MG63 (cell line): ENCODE measurements at regions not wholly inside any gene's neighbourhood (a gene's known extent, or its start where the extent isn't known, plus 50 kb on each side); places are given as distances from the start of the nearest gene placed in this dataset.
"Not testable (repeated sequence)": the region's sequence is repeated elsewhere in the genome, so short reads cannot be mapped to it uniquely, and the experiment has no call there.

Experiments used
- DNase-seq: peaks from one replicate; pipeline ENCODE4 v3.0.0-alpha.2; 2020
- H3K27me3 ChIP-seq: fragments of 250-450 bp; sonication (Bioruptor Pico); 2 replicates; pipeline ENCODE4 v1.5.1; 2020; ENCODE audit warnings: mild to moderate bottlenecking, moderate library complexity
- H3K36me3 ChIP-seq: fragments of 250-450 bp; sonication (Bioruptor Pico); 2 replicates; pipeline ENCODE4 v1.5.1; 2020; ENCODE audit warnings: mild to moderate bottlenecking, moderate library complexity
- H3K4me3 ChIP-seq: fragments of 250-450 bp; sonication (Bioruptor Pico); 2 replicates; pipeline ENCODE4 v1.5.1; 2020; ENCODE audit warnings: mild to moderate bottlenecking, moderate library complexity
- H3K9me3 ChIP-seq: fragments of 250-450 bp; sonication (Bioruptor Pico); 2 replicates; pipeline ENCODE4 v1.5.1; 2020; ENCODE audit warnings: mild to moderate bottlenecking, moderate library complexity

DNA sequence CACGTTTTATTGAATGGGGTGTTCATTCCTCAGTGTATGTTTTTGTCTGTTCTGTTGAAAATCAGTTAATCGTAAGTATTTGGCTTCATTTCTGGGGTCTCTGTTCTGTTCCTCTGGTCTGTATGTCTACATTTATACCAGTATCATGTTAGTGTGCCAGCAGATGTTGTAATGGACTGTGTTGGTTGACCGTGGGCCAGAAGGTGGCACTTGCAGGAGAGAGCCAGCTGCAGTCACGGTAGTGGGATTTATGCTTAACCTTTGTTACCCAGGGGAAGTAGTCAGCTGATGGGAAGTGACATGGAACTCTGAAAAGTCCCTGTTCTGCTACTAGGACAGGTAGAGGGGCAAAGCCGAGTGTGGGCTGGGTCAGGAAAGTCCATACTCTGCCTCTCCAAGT lies 238.3 kb upstream of the NPAP1 start:
- not testable (repeated sequence) for H3K27me3 ChIP-seq, DNase-seq, H3K4me3 ChIP-seq, H3K9me3 ChIP-seq, H3K36me3 ChIP-seq

DNA sequence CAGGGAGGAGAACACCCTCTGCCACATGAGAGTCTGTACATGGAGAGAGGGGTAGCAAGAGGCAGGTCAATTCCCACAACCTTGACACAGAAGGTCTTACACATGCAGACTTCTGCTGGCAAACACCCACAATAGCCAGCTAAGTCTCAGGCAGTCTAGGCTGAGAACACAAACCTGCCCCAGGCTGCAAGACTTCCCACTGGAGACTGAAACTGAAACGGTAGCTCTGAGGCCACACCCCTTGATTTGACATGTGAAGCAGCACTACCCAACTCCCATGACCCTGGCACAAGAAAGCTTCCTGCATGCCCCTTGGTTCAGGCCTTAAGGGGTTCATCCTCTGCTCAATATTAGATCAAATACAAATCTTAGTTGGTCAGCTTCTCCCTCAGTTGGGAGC lies 237.8 kb upstream of the NPAP1 start:
- H3K9me3 ChIP-seq, H3K36me3 ChIP-seq, H3K27me3 ChIP-seq, DNase-seq, H3K4me3 ChIP-seq: not testable (repeated sequence)

- not testable (repeated sequence) for H3K9me3 ChIP-seq, H3K4me3 ChIP-seq, H3K36me3 ChIP-seq, H3K27me3 ChIP-seq, DNase-seq
These were observed 198.2 kb upstream of the NPAP1 start for GRCh38 chr15:24477107-24478025.

GRCh38 chr15:24485885-24486567 lies 189.5 kb upstream of the NPAP1 start:
- H3K27me3 ChIP-seq, H3K36me3 ChIP-seq: not testable (repeated sequence)
- peak; percentile 27 for DNase-seq

GRCh38 chr15:24488164-24488907 lies 187.2 kb upstream of the NPAP1 start:
- H3K27me3 ChIP-seq, DNase-seq, H3K4me3 ChIP-seq, H3K36me3 ChIP-seq, H3K9me3 ChIP-seq: not testable (repeated sequence)

More at GRCh38 chr15:24485885-24486567, 189.5 kb upstream of the NPAP1 start:
- not testable (repeated sequence) for H3K9me3 ChIP-seq, H3K4me3 ChIP-seq

GRCh38 chr15:24505216-24505615 lies 170.4 kb upstream of the NPAP1 start:
- not testable (repeated sequence) for H3K9me3 ChIP-seq, H3K36me3 ChIP-seq, DNase-seq, H3K4me3 ChIP-seq, H3K27me3 ChIP-seq

- not testable (repeated sequence) for H3K36me3 ChIP-seq, H3K4me3 ChIP-seq, DNase-seq, H3K27me3 ChIP-seq, H3K9me3 ChIP-seq
These were observed 165.9 kb upstream of the NPAP1 start for GRCh38 chr15:24509714-24510113.

- not testable (repeated sequence) for H3K9me3 ChIP-seq, H3K4me3 ChIP-seq, H3K27me3 ChIP-seq, DNase-seq, H3K36me3 ChIP-seq
These were observed 164.0 kb upstream of the NPAP1 start for GRCh38 chr15:24511598-24511997.

DNA sequence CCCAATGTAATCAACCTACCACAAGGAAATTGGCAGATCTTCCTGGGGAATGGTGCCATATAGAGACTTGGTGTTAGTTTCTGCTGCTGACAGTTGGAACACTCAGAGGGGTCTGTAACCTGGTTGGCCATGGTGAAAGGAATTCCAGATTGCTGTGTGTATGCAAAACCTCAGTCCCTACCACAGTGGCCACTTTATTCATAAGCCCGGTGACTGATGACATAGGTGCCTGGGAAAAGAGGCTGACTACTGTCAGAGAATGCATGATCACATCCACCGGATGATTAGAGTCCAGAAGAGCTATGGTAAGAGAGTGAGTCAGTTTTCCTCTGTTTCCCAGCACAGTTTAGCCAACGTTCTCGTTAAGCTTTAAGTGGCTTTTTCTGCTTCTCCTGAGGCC lies 156.8 kb upstream of the NPAP1 start:
- not testable (repeated sequence) for H3K9me3 ChIP-seq, DNase-seq, H3K4me3 ChIP-seq, H3K27me3 ChIP-seq, H3K36me3 ChIP-seq

- DNase-seq, H3K36me3 ChIP-seq, H3K4me3 ChIP-seq, H3K27me3 ChIP-seq, H3K9me3 ChIP-seq: not testable (repeated sequence)
These were observed 144.3 kb upstream of the NPAP1 start for GRCh38 chr15:24531235-24531634.

DNA sequence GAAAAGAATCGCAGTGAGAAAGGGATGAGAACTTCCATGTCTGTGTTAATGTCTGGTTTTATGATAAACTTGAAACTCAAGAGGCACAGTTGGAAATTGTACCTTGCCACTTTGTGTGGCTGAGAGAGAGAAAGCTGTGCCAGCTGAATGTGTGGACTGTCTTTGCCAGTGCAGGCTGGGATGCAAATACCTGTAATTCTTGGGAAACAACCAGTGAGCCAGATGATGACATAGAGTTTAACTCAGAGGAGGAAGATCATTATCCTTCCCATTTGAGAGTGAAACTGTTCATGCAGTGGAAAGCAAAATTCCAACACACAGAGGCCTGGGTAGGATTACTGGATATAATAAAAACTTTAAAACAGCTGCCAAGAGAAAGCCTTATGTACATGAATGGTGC lies 141.5 kb upstream of the NPAP1 start:
- H3K27me3 ChIP-seq, H3K4me3 ChIP-seq, H3K36me3 ChIP-seq, H3K9me3 ChIP-seq, DNase-seq: not testable (repeated sequence)

- H3K27me3 ChIP-seq, H3K9me3 ChIP-seq, DNase-seq, H3K36me3 ChIP-seq, H3K4me3 ChIP-seq: not testable (repeated sequence)
These were observed 118.3 kb upstream of the NPAP1 start for GRCh38 chr15:24557281-24557680.

- Histone ChIP-seq H3K36me3 (no peaks in the 10 kb centered on the region), H3K4me3 (no peak overlapping the region), H3K27me3 (no peaks in the 10 kb centered on the region), H3K9me3 (no peaks in the 10 kb centered on the region)
- no peak for DNase-seq
These were observed 67.9 kb upstream of the NPAP1 start for GRCh38 chr15:24607636-24608035.

- DNase-seq = no peak
- H3K4me3 ChIP-seq = no peak overlapping the region
- H3K36me3 ChIP-seq = no peaks in the 10 kb centered on the region
- no peaks in the 10 kb centered on the region for H3K9me3 ChIP-seq
- no peaks in the 10 kb centered on the region for H3K27me3 ChIP-seq
These were observed 57.9 kb upstream of the NPAP1 start for GRCh38 chr15:24617646-24618045.

DNA sequence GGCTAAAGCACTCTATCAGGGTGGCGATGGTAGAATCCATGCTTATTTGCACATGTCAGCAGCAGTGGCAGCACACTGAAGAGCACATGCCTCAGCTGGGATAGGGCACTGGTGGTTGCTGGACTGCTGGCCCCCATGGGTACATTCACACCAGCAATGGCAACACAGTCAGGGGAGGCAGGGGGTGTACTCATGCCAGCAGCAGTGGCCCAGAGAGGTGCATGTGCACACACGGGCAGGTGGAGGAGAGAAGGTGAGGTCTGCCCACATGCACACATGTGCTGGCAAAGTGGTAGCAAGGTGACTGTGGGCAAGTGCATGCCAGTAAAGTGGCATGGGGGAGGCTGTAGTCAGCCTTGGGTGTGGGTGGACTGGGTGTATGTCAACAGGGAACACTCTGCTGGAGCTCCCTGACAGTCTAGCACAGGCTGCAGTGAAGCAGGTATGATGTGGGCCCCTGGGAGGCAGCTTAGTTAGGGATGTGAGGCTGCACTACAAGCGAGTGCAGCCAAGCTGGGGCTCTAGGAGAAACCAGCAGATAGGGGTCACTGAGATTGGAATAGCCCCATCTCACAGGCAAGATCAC lies 53.9 kb upstream of the NPAP1 start:
- Histone ChIP-seq H3K9me3 (no peaks in the 10 kb centered on the region), H3K4me3 (no peak overlapping the region), H3K27me3 (no peaks in the 10 kb centered on the region), H3K36me3 (no peaks in the 10 kb centered on the region)
- no peak for DNase-seq
